Vagina (tissue), 2 donors: ENCODE measurements at regions not wholly inside any gene's neighbourhood (a gene's known extent, or its start where the extent isn't known, plus 50 kb on each side); places are given as distances from the start of the nearest gene placed in this dataset.

Experiments
- POLR2A ChIP-seq, 2 donors: fragments of 450-650 bp; IDR thresholded peaks; one replicate each; pipeline ENCODE4 v1.6.1; 2017; ENCODE audit warnings: antibody characterized with exemption in 2 of 2, mild to moderate bottlenecking in 2 of 2, moderate library complexity in 2 of 2
- TF ChIP-seq, protein P1 (sequence below), 3 experiments: fragments of 450-650 bp in 2 of 3; fragments of 200-600 bp in 1 of 3; sonication (generic) in 1 of 3; IDR thresholded peaks; one replicate each; pipeline ENCODE4 v1.5.1; 2017 to 2019; ENCODE audit warnings: antibody characterized with exemption in 3 of 3, mild to moderate bottlenecking in 2 of 3, moderate library complexity in 2 of 3

DNA sequence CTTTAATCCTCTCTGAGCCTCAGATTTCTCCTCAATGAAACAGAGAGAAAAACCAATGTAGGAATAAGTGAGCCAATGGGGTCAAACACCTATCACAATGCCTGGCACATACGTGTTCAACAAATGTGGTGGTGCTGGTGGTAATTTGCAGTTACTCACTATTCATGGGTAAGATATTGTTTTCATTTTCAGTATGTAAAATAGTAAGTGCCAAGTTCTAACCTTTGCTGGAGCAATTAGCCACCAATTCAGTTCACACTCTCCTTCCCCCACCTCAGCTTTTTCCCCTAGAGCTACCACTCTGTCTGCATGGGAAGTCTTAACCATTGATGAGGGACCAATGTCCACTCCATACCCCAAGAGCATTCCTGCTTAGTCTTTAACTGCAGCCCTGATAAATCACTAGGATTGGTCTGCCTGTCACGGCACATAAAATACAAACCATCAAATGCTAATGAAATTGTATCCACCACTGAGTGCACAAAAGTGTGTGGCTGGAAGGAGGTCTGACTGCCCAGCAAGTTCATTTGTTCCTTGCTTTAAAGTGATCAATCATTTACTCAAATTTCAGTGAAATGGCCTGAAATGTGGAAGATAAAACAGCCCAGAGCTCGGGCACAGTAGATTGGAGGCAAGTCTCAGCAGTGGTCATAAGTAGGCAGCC lies 187.4 kb upstream of the API5 start:
- TF ChIP-seq POLR2A (IDR thresholded peaks at IDR 0.05), result no peak
- TF ChIP-seq, protein P1, sequence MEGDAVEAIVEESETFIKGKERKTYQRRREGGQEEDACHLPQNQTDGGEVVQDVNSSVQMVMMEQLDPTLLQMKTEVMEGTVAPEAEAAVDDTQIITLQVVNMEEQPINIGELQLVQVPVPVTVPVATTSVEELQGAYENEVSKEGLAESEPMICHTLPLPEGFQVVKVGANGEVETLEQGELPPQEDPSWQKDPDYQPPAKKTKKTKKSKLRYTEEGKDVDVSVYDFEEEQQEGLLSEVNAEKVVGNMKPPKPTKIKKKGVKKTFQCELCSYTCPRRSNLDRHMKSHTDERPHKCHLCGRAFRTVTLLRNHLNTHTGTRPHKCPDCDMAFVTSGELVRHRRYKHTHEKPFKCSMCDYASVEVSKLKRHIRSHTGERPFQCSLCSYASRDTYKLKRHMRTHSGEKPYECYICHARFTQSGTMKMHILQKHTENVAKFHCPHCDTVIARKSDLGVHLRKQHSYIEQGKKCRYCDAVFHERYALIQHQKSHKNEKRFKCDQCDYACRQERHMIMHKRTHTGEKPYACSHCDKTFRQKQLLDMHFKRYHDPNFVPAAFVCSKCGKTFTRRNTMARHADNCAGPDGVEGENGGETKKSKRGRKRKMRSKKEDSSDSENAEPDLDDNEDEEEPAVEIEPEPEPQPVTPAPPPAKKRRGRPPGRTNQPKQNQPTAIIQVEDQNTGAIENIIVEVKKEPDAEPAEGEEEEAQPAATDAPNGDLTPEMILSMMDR (IDR thresholded peaks at IDR 0.05), result no peak
